ENCODE measurements at regions not wholly inside any gene's neighbourhood (a gene's known extent, or its start where the extent isn't known, plus 50 kb on each side); places are given as distances from the start of the nearest gene placed in this dataset.

DNA sequence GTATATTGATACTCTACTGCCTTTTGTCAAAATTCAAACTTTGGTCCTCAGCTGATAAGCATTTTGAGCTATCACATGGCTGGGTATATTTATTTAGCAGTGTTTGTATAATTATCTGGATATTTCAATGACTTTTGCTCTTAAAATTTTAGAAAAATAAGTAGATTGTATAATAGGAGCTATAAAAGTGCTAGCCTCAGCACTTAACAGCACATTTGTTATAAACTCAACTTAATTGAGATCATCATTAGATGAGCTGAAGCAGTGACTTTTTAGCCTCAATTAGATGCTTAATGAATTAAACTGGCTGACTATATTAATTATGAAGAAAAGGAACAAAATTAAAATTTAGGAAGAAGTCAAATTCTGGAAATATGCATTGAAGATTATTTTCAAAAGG is 429.9 kb downstream of the DYNC2H1 start:
- Histone ChIP-seq H3K27me3 (ENCODE audit: insufficient read depth, low read depth) (no peaks in the 10 kb centered on the region), H3K36me3 (ENCODE audit: low read depth) (no peaks in the 10 kb centered on the region), H3K9me2 (ENCODE audit: insufficient read depth) (no peaks in the 10 kb centered on the region; the same call in 1 of the 2 replicates), H3K27ac (no peak overlapping the region), H3K4me1 (replicated peaks; ENCODE audit: insufficient read depth) (no peaks in the 10 kb centered on the region), H2AFZ (no peak overlapping the region), H3K4me3 (no peak overlapping the region), H3K4me2 (no peak overlapping the region), H3K79me2 (ENCODE audit: low read depth) (no peaks in the 10 kb centered on the region), H4K20me1 (ENCODE audit: insufficient read depth) (no peaks in the 10 kb centered on the region), H3F3A (ENCODE audit: insufficient read depth, low read depth) (no peaks in the 10 kb centered on the region), H3K9me3 (ENCODE audit: insufficient read depth, low read depth) (no peaks in the 10 kb centered on the region; the same call in 1 of the 2 replicates)
- POLR2A ChIA-PET (ENCODE audit: unreplicated experiment) = no interaction called here
- no TSS peak for BruUV-seq (replicated peaks)
- TF ChIP-seq, protein P1, sequence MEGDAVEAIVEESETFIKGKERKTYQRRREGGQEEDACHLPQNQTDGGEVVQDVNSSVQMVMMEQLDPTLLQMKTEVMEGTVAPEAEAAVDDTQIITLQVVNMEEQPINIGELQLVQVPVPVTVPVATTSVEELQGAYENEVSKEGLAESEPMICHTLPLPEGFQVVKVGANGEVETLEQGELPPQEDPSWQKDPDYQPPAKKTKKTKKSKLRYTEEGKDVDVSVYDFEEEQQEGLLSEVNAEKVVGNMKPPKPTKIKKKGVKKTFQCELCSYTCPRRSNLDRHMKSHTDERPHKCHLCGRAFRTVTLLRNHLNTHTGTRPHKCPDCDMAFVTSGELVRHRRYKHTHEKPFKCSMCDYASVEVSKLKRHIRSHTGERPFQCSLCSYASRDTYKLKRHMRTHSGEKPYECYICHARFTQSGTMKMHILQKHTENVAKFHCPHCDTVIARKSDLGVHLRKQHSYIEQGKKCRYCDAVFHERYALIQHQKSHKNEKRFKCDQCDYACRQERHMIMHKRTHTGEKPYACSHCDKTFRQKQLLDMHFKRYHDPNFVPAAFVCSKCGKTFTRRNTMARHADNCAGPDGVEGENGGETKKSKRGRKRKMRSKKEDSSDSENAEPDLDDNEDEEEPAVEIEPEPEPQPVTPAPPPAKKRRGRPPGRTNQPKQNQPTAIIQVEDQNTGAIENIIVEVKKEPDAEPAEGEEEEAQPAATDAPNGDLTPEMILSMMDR (conservative IDR thresholded peaks at IDR 0.05) = no peak
- no peak for TF ChIP-seq EZH2 (IDR thresholded peaks at IDR 0.05; ENCODE audit: low read depth)
- no peak for DNase-seq
- CTCF ChIA-PET = no interaction called here
- intact Hi-C loops (cut with micrococcal nuclease; ENCODE audit: unreplicated experiment) = no loop called here

DNA sequence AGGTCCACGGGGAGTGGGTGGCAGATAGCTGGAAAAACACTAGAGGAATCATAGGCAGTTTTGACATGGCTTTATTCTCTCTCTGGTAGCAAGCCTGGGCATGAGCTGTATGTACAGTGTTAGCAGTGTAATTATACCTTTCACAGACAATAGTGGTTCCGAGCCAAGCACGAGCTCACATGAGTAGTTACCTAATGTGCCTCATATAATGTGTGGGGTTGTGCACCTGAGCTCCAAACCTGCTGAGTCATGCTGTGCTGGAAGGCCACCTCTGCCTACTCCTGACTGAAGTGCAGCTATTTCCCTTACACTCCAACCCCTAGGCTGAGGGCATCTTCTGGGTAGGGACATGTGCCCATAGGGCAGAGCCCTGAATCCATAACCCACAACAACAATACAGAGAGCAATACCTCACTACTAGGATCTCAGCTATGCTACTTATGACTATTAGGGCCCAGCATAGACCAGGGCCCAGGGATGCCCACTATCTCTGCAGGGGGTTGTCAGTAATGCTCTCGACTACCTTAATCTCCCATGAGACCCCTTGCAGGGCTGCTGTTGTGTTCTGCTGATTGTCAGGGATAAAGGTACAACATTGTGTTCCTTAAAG is 432.1 kb downstream of the DYNC2H1 start:
- intact Hi-C loops (cut with micrococcal nuclease; ENCODE audit: unreplicated experiment) = no loop called here
- Histone ChIP-seq H4K20me1 (ENCODE audit: insufficient read depth) (no peaks in the 10 kb centered on the region), H3K79me2 (ENCODE audit: low read depth) (no peaks in the 10 kb centered on the region), H3K4me3 (no peak overlapping the region), H3F3A (ENCODE audit: insufficient read depth, low read depth) (no peaks in the 10 kb centered on the region), H3K27ac (no peak overlapping the region), H3K36me3 (ENCODE audit: low read depth) (no peaks in the 10 kb centered on the region), H3K27me3 (ENCODE audit: insufficient read depth, low read depth) (no peaks in the 10 kb centered on the region), H3K4me2 (no peak overlapping the region), H3K9me3 (ENCODE audit: insufficient read depth, low read depth) (no peaks in the 10 kb centered on the region; the same call in 1 of the 2 replicates), H3K9me2 (ENCODE audit: insufficient read depth) (no peaks in the 10 kb centered on the region), H2AFZ (no peak overlapping the region), H3K4me1 (replicated peaks; ENCODE audit: insufficient read depth) (no peaks in the 10 kb centered on the region)
- no TSS peak for BruUV-seq (replicated peaks)
- CTCF ChIA-PET = no interaction called here
- POLR2A ChIA-PET (ENCODE audit: unreplicated experiment) = no interaction called here
- TF ChIP-seq, protein P1 (conservative IDR thresholded peaks at IDR 0.05) = no peak
- no peak for TF ChIP-seq EZH2 (IDR thresholded peaks at IDR 0.05; ENCODE audit: low read depth)
- no peak for DNase-seq

DNA sequence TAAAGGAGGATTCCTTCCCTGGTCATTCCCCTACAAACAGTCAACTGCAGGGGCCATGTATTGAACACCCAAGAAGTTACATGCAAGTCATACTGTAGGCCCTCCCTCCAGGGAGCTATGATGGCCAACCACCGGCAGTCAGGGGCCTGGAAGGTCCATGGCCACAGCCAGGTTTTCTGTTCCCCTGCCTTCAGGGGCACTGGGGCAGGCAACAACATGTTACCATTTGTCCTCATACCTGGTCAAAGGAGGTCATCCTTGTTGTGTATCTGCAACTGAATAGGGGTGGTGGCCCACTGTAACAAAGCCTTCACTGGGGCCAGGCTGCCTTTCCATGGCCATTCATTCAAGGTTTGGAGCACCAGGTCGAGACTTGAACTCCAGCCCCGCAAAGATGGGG is 433.6 kb downstream of the DYNC2H1 start:
- POLR2A ChIA-PET (ENCODE audit: unreplicated experiment) = no interaction called here
- H3K27me3 ChIP-seq (ENCODE audit: insufficient read depth, low read depth) = no peaks in the 10 kb centered on the region
- H3K4me2 ChIP-seq = no peak overlapping the region
- DNase-seq = no peak
- no peak overlapping the region for H3K27ac ChIP-seq
- H3F3A ChIP-seq (ENCODE audit: insufficient read depth, low read depth) = no peaks in the 10 kb centered on the region
- no peak overlapping the region for H3K4me3 ChIP-seq
- TF ChIP-seq, protein P1 (conservative IDR thresholded peaks at IDR 0.05) = no peak
- no peak for TF ChIP-seq EZH2 (IDR thresholded peaks at IDR 0.05; ENCODE audit: low read depth)
- CTCF ChIA-PET = no interaction called here
- no peaks in the 10 kb centered on the region for H3K79me2 ChIP-seq (ENCODE audit: low read depth)
- H4K20me1 ChIP-seq (ENCODE audit: insufficient read depth) = no peaks in the 10 kb centered on the region
- intact Hi-C loops (cut with micrococcal nuclease; ENCODE audit: unreplicated experiment) = no loop called here
- no peak overlapping the region for H2AFZ ChIP-seq
- H3K4me1 ChIP-seq (replicated peaks; ENCODE audit: insufficient read depth) = no peaks in the 10 kb centered on the region
- no TSS peak for BruUV-seq (replicated peaks)
- H3K36me3 ChIP-seq (ENCODE audit: low read depth) = no peaks in the 10 kb centered on the region
- no peaks in the 10 kb centered on the region; the same call in 1 of the 2 replicates for H3K9me3 ChIP-seq (ENCODE audit: insufficient read depth, low read depth)
- H3K9me2 ChIP-seq (ENCODE audit: insufficient read depth) = no peaks in the 10 kb centered on the region

Data from PC-9 (cell line).